HG03175 (cell line): ENCODE measurements at regions not wholly inside any gene's neighbourhood (a gene's known extent, or its start where the extent isn't known, plus 50 kb on each side); places are given as distances from the start of the nearest gene placed in this dataset.
"Not testable (repeated sequence)": the region's sequence is repeated elsewhere in the genome, so short reads cannot be mapped to it uniquely, and the experiment has no call there.

ENCODE experiments used
- ATAC-seq: cut with Tn5 transposase; IDR thresholded peaks from one replicate; pipeline ENCODE4 v1.9.1; 2021; ENCODE audit warnings: mild to moderate bottlenecking, moderate library complexity; ENCODE audit not compliant: unreplicated experiment

DNA sequence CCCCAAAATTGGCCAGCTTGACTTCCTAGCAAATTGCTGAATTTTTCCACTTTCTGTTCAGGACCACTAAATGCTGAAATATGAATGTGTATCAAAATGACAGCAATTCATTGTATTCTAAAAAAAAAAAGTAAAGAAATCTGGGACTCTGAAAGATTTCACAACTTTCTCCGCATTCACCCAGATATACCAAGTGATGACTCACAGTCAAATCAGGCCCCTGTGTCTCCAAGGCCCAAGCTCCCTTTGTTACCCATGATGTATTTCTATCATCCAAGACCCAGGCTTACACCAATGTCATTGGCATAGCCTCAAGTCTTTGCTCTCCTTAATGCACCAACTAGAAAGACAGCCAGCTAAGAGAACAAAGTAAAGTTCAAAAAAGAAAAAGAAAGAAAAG lies 493.9 kb downstream of the NTRK2 start:
- ATAC-seq, result no peak

DNA sequence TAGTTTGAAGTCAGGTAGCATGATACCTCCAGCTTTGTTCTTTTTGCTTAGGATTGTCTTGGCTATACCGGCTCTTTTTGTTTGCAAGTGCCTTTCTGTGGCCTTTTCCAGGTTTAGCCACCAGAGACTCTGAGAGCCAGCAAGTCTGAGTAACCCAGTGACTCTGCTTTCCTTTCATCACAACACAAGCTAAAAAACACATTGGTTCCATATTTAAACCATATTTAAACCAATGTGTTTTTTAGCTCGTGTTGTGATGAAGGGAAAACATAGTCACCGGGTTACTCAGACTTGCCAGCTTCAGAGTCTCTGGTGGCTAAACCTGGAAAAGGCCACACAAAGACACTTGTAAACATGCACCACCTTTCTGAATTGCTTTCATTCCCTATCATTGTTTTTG lies 493.3 kb downstream of the NTRK2 start:
- ATAC-seq, result no peak

DNA sequence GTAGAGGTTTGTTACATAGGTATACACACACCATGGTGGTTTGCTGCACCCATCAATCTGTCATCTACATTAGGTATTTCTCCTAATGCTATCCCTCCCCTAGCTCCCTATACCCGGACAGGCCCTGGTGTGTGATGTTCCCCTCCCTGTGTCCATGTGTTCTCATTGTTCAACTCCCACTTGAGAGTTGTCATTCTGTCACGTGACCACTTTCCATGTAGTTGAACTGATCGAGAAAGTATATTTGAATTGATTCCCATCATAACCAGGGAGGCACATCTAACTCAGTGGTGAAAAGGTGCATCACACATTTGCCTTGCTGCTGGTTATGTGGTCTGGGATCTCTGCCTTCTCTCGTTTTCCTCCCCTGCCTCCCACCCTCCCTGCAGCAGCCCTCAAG lies 491.4 kb downstream of the NTRK2 start:
- ATAC-seq, result not testable (repeated sequence)

DNA sequence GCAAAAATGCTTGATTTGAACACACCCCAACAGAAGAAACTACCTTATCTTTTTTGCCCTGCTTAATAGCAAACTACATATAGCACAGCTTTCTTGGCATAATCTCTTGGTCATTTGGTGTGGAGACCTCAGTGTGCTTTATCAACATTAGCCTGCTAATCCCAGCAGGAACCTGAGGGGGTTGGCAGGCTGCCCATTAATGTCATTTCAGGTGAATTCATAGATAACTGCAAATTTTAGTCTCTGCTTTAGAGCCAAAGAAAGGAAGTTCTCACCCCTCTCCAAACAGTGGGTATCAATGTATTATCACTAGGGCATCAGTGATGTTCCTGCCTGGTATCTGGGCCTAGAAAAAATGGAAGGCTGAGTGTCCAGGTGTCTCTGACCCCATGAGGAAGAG lies 489.0 kb downstream of the NTRK2 start:
- no peak for ATAC-seq

DNA sequence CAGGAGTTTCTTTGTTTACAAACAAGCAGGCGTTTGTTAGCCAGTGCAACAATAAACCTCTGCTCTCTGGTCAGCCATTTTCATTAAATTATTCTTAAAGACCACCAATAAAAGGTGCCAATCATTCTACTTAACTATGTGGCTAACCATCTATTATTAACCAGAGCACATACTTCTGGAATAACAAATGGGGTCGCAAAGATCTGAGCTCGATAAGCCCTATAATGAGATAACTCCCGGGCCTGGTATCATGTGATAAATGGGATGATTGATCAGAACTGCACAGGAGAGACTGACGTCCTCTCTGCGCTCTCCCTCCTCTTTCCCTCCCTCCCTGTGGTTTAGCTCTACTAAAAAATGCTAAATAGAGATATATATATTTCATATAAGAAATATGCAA lies 488.2 kb downstream of the NTRK2 start:
- no peak for ATAC-seq

DNA sequence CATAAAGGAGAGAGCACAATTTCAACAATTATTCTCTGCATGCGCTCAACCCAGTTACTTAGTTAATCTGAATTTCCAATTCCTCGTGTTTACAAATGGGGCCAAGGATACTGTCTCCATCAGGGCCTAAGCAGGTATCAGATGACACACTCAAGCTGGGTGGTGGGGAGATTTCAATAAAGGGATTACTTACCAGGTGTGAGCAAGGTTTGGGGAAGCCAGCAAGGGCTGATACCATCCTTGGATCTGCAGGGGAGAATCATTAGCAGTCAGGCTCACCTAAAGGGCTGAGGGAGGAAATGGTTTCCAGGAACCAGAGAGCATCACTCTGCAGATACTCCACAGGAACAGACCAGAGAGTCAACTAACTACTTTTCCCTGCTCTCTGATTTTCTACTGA lies 487.1 kb downstream of the NTRK2 start:
- ATAC-seq, result no peak

- ATAC-seq, result no peak
These were observed 485.8 kb downstream of the NTRK2 start for GRCh38 chr9:85155352-85155751.

DNA sequence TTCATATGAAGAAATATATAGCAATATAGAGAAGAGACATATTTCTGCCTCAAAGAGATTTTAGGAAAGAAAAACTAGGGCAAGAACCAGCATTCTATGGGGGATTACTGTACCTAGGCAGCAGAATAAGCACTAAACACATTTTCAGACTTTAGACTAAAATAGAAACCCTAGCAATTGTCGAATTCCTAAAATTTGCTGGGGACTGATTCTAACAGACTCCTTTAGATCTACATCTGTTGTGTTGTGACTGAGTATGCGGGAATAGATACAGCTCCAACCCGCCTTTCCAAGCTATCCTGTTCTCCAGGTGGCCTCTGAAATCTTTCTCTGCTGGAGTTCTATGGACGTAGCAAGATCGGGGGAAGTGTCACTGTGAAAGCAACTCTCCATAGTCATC lies 482.2 kb downstream of the NTRK2 start:
- no peak for ATAC-seq

DNA sequence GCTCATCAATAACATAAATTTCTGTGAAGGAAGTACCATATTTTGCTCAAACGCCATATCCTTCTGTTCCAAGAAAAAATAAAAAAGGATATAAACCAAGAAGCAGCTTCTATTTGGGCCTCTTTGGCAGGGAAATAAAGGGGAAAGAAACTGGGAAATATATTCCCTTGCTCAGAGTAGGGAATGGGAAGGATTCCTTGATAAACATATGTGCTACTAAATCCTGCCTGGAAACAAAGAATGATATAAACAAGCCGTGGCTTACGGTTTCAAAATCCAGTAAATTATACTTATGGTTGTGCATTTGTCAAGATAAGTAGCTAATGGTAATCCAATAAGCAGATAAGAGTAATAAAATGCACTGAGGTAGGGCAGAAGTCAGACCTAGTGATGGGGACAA lies 481.6 kb downstream of the NTRK2 start:
- no peak for ATAC-seq

GRCh38 chr9:85147046-85147640 lies 477.6 kb downstream of the NTRK2 start:
- no peak for ATAC-seq

DNA sequence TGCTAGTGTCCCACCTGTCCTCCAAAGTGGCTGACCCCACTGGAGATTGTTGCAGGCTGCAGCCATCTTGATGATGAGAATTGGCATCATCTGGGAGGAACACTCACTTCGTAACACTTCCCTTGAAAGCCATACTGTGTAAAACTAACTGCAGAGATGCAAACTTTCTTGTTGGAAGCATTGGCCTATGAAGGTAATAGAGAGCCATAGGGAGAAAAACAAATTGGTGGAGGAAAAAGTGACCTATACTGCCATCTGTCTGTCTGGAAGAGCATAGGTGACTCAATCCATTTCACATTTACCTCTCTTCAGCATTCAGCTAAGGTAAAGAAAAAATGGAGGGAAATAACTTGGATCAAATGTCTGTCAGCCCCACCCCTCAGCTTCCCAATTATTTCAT lies 473.4 kb downstream of the NTRK2 start:
- peak; percentile 52 for ATAC-seq

DNA sequence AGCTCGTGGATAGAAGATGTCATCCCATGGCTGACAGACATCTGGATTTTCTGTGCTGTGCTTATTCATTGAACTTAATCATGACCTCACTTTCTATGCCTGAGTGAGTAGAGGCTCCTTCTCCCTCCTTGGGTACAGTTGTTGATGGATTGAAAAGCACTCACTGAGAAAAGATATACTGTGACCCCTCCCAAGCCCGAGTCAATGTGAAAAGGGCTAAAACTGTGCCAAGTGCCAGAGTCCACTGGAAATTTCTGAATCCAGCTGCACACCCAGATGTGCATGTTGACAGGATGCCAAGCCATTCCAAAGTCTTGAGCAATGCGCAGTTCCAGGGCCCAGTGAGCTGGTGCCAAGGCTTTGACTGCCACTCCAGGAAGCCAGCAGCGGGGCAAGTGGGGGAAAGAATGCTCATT lies 473.0 kb downstream of the NTRK2 start:
- no peak for ATAC-seq

GRCh38 chr9:85137696-85138095 lies 468.2 kb downstream of the NTRK2 start:
- ATAC-seq, result no peak

GRCh38 chr9:85136987-85137386 lies 467.5 kb downstream of the NTRK2 start:
- ATAC-seq, result no peak

DNA sequence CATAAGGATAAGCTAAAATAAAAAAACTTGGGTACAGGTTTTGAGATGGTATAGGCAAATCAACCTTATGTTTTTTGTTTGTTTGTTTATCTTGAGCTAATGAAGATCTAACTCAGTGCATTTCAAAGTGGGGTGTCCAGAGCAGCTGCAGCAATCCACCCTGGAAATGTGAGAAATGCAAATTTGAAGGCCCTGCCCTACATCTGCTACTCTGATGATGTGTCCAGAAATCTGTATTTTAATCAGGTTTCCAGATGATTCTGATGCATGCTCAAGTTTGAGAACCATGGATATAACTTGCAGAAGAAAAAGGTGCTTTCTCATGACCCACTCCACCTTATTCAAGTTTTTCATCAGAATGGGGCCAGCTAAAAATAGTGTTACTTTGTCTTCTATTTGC lies 467.0 kb downstream of the NTRK2 start:
- no peak for ATAC-seq

- no peak for ATAC-seq
These were observed 461.2 kb downstream of the NTRK2 start for GRCh38 chr9:85130764-85131163.

DNA sequence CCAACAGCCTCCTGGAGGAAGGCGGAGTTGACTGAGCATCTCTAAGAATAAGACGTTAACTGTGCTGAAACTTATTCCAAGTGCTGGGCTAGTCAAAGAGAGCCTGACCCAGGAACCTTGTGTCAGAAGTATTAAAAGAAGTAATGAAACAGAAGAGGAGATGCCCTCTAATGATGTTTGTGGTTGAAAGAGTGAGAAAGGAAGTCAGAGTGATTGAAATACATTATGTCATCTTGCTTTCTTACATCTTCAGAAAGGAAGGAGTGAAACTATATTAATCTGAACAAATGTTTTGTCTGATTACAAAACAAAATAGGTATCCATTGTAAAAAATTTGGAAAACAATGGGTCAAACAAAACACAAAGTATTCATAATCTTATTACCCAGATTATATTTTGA lies 460.7 kb downstream of the NTRK2 start:
- no peak for ATAC-seq

GRCh38 chr9:85129514-85129913 lies 460.0 kb downstream of the NTRK2 start:
- no peak for ATAC-seq

DNA sequence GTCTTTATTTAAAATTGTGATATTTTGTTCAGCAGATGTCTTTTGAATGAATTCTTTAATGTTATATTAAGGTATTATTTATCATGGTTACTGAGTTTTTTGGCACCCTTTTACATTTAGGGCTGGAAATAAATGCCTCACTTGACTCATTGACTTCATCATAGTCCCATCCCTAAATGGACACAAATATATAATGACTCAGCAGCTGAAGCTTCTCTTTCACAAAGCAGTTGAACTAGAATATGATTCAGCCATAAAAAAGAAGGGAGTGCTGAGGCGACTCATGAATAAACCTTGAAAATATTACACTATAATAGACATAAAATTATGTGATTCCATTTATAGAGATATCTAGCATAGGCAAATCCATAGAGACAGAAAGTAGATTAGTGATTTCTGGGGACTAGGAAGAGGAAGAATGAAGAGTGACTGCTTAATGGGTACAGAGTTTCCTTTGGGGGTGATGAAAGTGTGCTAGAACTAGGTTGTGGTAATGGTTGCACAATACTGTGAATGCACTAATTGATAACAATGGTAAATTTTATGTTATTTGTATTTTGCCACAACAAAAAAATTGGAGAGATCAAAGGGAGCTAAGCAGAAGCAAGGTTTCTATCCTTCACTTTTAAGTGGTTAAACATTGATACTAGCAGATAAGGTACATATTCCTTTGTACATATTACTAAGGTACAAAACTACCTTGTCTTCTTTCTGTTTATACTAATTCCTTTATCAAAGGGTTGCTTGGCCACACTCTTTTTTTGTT lies 449.6 kb downstream of the NTRK2 start:
- no peak for ATAC-seq

- no peak for ATAC-seq
These were observed 448.3 kb downstream of the NTRK2 start for GRCh38 chr9:85117831-85118230.

- ATAC-seq, result no peak
These were observed 445.9 kb downstream of the NTRK2 start for GRCh38 chr9:85115473-85115872.

- ATAC-seq, result no peak
These were observed 445.3 kb downstream of the NTRK2 start for GRCh38 chr9:85114799-85115198.

DNA sequence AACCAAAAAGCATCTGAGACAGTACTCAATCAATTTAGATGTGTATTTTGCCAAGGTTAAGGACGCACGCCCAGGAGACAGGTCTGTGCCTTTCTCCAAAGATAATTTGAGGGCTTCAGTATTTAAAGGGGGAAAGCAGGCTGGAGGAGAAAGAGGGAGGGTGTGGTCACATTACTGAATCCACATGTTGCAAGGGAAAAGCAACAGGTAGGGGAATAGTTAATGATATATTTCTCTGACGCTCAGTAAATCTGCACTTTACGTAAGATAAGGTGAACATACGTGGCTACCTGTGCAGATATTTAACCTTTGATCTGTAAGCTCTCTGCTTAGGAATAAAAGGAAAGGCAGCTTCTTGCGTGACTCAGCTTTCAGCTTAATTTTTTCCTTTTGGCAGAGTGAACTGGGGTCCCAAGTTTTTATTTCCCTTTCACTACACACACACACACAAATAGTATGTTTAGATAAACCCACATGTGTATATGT lies 443.4 kb downstream of the NTRK2 start:
- no peak for ATAC-seq
